ENCODE measurements at regions not wholly inside any gene's neighbourhood (a gene's known extent, or its start where the extent isn't known, plus 50 kb on each side); places are given as distances from the start of the nearest gene placed in this dataset.

DNA sequence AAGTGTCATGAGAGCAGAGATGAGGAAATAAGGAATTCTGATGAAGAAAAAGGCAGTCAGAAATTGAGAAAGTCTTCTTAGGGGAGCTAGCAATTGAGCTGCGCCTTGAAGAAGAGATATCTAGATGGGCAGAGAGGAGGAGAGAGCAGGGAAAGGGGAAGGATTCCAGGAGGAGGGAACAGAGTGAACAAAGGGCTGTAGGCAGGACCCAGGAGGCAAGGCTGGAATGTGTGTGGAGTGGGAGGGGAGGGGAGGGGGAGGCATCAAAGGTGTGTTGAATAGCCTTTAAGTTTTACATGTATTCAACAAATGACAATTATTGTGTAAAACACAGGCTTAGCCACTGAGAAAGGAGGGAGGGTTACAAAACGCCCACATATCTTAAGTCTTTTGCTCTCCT, 164.5 kb downstream of the TDRD15 start:
- no peak for DNase-seq

GRCh38 chr2:21288739-21289520, 165.2 kb downstream of the TDRD15 start:
- no peak for DNase-seq

DNA sequence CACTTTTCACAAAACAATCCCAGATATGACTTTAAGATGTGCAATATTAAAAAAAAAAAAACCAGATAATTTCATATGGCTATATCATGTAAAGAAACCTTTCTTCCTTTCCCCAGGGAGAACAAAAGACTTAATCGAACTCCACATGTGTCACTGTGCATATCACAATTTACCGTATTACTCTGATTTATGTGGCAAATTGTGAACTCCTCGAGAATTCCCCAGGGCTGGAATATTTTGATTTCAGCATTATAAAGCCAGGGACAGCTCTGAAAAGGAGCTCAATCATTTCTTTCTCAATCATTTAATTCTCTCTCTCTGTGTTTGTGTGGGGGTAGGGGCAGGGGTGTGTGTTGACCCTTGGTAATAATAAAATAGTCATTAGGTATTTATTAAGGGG, 165.8 kb downstream of the TDRD15 start:
- no peak for DNase-seq

DNA sequence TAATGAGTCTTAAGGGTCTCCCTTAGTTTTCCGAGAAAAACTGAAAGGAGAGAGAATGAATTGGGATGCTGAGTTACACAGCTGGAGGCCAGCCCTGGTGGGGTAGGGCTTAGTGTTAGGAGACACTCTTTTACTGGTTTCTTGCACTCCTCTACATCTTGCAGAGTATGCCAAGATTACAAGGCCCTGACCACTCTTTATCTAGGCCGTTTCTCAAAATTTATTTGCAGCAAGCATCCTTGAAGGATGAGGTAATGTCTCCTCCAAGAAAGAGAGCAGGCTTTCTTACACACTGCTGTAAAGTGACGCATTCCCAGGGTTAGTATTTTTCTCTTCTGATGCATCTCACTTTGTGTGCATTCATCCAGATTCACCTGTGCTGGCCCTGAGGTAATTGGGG, 166.2 kb downstream of the TDRD15 start:
- no peak for DNase-seq

DNA sequence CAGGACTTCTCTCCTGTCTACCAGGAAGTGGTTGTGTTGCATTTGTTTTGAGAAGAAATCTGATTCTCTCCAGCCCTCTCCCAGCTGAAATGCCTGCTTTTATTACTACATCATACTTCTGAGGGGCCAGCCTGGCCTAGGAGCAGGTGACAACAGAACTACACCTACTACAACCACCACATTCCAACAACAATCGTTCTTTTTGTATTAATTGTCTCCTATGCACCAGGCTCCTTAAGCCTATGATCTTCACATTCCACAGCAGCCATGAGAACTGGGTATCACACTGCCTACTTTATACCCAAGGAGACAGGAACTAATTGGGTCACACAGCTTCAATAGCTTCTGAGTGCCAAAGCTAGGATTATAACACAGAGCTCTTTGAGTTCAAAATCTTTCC, 167.7 kb downstream of the TDRD15 start:
- DNase-seq, result no peak

DNA sequence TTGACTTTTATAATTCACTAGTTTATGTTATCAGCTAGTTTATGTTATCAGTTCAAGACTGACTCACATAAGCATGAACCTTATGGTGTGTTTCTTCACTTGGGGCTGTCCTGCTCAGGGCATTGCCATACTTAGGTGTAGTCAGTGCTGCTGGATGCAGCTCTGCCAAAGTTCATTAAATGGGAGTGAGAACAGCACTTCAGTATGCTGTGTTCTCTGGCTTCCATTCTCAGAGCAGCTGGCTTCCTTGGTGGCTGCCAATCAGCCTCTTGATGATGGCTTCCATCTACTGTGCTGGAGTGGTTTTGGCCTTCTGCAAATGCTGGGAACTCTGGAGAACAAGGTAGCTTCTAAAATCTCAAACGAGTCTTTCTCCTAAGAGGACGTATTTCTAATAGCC, 170.7 kb downstream of the TDRD15 start:
- no peak for DNase-seq

DNA sequence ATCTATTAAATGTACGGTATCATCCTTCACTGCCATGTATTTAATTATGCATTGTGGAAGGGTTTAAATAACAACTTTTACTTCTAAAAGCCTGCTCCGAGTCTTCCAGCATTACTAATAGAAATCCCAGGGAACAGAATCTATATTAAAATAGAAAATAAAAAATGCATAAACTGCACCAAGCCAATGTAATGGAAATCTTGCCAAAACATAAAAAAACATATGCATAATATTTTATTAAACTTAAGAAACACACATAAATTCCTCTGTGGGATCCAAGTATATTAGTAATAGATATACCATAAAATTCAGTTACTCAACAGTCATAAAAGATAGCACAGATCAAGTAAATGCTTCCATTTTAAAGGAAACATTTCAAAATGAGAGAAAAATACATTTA, 175.6 kb downstream of the TDRD15 start:
- DNase-seq, result no peak

DNA sequence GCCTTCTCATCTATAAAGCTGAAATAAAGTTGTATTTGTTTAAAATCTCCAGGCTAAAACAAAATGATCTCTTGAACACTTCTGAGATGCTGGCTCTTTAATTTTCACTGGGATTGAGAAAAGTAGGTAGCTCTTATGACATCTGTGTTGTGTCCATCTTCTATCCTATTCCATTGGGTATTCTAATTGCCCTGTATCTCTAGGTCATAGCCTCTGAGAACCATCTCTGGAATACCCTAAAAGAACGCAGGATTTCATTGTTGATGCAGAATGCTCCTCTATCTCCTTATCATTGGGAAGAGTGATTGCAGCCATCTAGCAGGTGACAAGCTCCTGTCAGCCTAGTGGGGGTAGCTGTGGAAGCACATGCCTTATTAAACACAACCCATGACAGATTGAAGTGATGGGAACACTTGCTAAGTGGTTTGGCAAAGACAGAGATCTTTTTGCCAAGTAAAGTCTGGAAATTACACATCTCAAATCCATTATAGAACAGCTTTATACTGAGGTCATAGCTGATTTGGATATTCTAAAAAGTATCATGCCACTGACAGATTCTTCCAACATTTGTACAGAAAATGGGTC, 178.2 kb downstream of the TDRD15 start:
- no peak for DNase-seq

DNA sequence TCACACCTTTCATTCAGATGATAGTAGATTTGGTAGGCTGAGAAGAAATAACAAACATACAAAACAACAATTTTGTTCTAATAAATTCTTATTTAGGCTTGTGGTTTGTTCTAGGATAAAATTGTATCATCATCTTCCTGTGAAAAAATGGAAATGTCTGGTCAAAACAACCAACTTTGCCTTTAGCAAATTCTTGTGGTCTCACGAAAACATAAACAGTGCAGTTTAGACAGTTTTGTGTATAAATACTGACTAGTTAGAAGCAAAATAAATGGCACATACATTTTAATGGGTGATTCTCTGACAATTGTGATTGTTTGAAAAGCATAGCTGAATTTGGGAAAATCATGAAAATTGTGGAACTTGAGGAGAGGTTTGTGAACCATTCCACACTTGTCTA, 180.1 kb downstream of the TDRD15 start:
- no peak for DNase-seq

GRCh38 chr2:21305581-21305980, 181.8 kb downstream of the TDRD15 start:
- no peak for DNase-seq

DNA sequence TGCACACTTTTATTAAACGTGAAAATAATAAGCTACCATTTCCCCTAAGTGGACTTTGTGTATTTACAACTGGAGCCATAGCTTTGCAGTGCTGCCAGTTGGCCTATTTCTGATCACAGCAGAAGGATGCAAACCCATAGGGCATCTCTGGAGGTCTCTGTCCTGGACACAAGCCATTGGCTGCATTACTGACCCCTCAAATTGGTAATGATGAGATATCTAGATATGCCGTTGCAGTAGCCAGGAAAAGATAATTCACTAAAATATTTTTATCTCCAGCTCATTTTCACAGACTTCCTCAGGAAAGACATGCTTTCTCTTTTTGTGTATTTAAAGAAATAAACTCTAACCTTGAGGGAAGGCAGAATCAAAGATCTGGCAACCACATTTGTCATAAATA, 182.5 kb downstream of the TDRD15 start:
- DNase-seq, result no peak

DNA sequence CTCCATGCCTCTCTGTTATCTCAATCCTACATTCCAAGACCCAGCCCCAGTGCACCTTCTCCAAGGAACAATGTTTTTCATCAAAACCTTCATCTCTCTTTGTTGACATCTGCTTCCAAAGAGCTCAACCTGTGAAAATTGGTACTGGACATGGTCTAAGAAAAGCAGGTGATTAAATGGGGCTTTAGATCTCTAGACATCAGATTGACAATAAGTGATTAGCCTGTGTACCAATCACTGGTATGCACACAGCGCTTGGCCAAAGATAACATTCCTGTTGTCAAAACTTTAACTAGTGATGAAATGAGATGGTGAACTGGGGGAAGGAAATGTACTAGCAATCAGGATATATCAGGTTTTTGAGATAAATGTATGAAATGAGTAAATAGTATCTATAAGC, 183.3 kb downstream of the TDRD15 start:
- no peak for DNase-seq

GRCh38 chr2:21310493-21310892, 186.7 kb downstream of the TDRD15 start:
- no peak for DNase-seq

GRCh38 chr2:21314322-21314835, 190.6 kb downstream of the TDRD15 start:
- DNase-seq, result no peak

- DNase-seq, result no peak
Measured at GRCh38 chr2:21317131-21317530, 193.4 kb downstream of the TDRD15 start.

GRCh38 chr2:21318263-21318662, 194.5 kb downstream of the TDRD15 start:
- DNase-seq, result no peak

DNA sequence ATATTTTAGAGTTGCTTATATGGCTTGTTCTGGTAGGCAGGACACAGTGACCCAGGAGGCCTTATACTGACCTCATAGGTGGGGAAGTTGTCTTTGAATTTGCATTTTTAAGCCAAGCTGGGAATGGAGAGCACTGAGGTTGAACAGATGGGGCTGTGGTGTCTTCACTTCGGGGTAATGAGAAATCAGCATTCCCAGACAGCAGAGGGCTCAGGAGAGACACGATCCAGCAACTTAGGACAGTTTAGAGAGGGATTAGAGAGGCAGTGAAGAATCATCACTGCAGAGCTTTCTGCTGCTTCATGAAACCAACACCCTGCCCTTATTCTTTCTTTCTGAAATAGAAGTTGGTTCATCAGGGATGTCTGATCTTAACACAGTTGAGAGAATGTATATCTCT, 202.4 kb downstream of the TDRD15 start:
- no peak for DNase-seq

DNA sequence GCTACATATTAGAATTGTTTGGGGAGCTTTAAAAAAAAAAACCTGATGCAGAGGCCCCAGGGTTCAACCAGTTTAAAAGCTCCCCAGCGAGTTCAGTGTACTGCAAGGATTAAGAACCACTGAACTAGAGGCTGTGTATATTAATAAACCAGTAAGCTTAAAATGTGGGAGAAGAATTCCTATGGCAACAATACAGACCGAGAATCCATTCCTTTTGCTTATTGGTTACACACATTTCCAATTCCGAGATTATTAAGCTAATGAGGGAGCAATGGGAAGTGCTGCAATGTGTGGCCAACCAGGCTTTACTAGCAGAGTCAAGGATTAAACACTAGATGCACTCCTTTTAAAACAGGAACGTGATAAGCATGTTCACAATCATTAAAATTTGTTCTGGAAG, 204.4 kb downstream of the TDRD15 start:
- DNase-seq, result no peak

DNA sequence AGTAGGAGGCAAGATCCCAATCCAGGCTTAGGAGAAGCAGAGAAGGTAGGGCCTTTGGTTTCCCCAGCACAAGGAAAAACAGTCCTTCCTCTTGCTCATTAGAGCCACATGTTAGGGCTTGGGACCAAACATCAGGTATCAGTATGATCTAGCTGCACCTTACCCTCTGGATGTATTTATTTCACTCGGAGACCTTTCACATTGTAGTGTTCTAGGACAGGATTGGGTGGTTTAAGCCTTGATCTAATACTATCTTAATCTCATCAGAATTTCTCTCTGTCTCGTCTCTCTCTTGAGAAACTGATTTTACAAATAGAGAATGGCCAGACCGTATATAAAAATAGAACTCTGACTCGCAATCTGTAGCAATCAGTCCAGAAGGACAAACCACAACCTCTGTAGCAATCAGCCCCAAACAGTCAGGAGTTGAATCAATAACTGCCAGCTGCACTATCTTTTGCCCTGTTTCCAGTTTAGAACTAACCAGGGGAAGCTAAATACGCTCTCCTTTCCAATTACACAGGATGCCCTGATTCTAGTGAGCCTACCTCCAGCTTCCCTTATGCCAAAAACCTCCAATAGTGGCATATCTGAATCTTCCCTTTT, 207.1 kb downstream of the TDRD15 start:
- no peak for DNase-seq

DNA sequence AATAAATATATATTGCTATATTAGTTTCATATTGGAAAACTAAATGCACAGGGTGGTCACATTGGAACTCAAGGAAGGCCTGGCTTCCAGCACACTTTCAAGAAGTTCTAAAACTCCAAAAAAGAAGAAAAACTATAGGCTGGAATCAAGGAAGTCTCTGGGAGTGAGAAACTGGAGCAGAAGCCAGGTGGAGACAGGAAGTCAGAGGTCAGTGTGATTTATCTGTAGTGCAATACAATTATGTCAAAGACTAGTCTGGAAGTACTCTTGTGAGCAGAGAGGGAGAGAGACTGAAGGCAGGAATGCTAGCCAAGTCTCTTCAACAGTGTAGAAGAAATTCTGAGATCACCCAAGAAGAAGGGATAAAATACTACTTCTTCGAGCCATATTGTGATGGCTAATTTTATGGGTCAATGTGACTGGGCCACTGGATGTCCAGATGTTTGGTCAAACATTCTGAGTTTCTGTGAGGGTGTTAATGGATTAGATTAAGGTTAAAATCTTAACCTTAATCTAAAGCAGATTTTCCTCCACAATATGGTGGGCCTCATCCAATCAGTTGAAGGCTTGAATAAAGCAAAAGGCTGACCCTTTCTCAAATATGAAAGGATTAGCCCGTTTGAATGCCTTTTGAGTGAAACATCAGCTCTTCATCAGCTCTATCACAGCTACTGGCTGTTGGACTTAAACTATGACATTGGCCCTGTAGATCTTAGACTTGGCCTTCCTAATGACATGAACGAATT, 208.0 kb downstream of the TDRD15 start:
- no peak for DNase-seq

DNA sequence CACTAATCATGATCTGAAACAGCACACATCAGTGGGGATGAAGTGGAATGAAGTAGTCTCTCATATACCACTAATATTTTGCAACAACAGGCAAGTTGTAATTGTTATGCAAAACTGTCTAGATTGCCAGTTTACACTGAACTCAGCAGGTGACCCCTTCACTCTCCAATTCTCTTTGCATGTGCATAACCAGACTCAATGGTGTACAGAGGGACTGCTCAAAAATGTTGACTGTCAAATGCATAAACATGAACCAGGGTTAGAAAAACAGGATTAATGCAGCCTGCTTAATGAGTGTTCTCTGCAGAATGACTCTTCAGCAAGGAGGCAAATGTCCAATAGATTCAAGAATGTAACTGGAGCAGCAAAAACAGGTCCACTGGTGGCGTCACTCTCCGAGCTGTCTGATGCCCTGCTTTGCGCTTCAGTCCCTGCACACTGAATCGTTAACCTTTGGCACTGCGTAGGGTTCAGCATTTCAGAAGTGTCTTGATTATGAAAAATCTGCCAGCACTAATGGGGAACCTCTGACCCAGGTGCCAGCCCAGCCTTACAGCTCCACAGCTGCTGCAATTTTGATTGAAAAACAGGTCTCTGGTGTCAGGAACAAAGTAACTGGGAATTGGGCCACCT, 209.3 kb downstream of the TDRD15 start:
- DNase-seq, result no peak

- DNase-seq, result no peak
Measured at GRCh38 chr2:21333684-21334083, 209.9 kb downstream of the TDRD15 start.

- no peak for DNase-seq
Measured at GRCh38 chr2:21346984-21347383, 223.2 kb downstream of the TDRD15 start.
